HCT116 (cell line): ENCODE measurements at regions not wholly inside any gene's neighbourhood (a gene's known extent, or its start where the extent isn't known, plus 50 kb on each side); places are given as distances from the start of the nearest gene placed in this dataset.

Experiments
- ATAC-seq: fragments of 200-7000 bp; cut with Tn5 transposase; 2 replicates; pipeline ENCODE4 v1.9.1; 2020; ENCODE audit warnings: mild to moderate bottlenecking, moderate library complexity
- BruUV-seq: library from RNA; stranded (reverse); fragments of 400-500 nt; replicated peaks from 2 replicates; lab custom pipeline; 2021; lab: Mats Ljungman, UMichigan
- CTCF ChIA-PET: fragments of 300-600 bp; sonication (Branson Sonifier 250); formaldehyde crosslinking; loops from one replicate; lab custom pipeline; 2021; ENCODE audit warnings: antibody characterized with exemption; lab: Charles Lee
- POLR2A ChIA-PET: fragments of 300-600, 350-600 bp; sonication (Branson Sonifier 250); formaldehyde crosslinking; loops from one replicate; lab custom pipeline; 2021; ENCODE audit warnings: antibody characterized with exemption; lab: Charles Lee
- RAD21 ChIA-PET, 2 experiments: fragments of 300-600 bp; sonication (Branson Sonifier 250); formaldehyde crosslinking; loops; one replicate each; lab custom pipeline; 2023; ENCODE audit warnings: low total read pairs in 2 of 2; ENCODE audit not compliant: uncharacterized antibody in 2 of 2, unreplicated experiment in 2 of 2, low non-redundant PET in 1 of 2; lab: Charles Lee
- DNase-seq: peaks from one replicate; pipeline ENCODE4 v3.0.0-alpha.2; 2010; ENCODE audit warnings: low read depth, low spot score
- H2AFZ ChIP-seq: fragments of 200-600 bp; shearing (Covaris generic), sonication (generic); 2 replicates; pipeline ENCODE4 v1.6.1; 2017; ENCODE audit warnings: low read depth, mixed run types, mixed read lengths, antibody characterized with exemption, low read length; ENCODE audit not compliant: poor library complexity, severe bottlenecking
- H3K27ac ChIP-seq: 2 replicates; pipeline ENCODE4 v1.5.1; 2012; ENCODE audit warnings: low read depth, low read length
- H3K27me3 ChIP-seq: fragments of 200-600 bp; sonication (generic); 2 replicates; pipeline ENCODE4 v1.6.1; 2016; ENCODE audit warnings: mixed run types, low read length, mixed read lengths; ENCODE audit not compliant: insufficient read depth
- H3K36me3 ChIP-seq, 2 experiments: fragments of 200-500 bp in 1 of 2; fragments of 200-600 bp in 1 of 2; sonication (Bioruptor generic) in 1 of 2; sonication (generic) in 1 of 2; 2 replicates each; pipeline versions ENCODE4 v1.5.1 to v1.6.1; 2014 to 2016; ENCODE audit warnings: low read length in 2 of 2, inconsistent platforms in 1 of 2, mixed read lengths in 1 of 2, mixed run types in 1 of 2; ENCODE audit not compliant: insufficient read depth in 2 of 2, control insufficient read depth in 1 of 2
- H3K4me1 ChIP-seq, 2 experiments: fragments of 200-600 bp in 1 of 2; sonication (generic) in 1 of 2; 2 replicates each; pipeline versions ENCODE4 v1.5.1 to v1.6.1; 2012 to 2017; ENCODE audit warnings: low read length in 2 of 2, inconsistent platforms in 1 of 2, mild to moderate bottlenecking in 1 of 2, mixed read lengths in 1 of 2, mixed run types in 1 of 2, moderate library complexity in 1 of 2; ENCODE audit not compliant: insufficient read depth in 2 of 2, control insufficient read depth in 1 of 2
- H3K4me2 ChIP-seq: fragments of 200-600 bp; sonication (generic); 2 replicates; pipeline ENCODE4 v1.6.1; 2017; ENCODE audit warnings: mixed run types, low read length, mixed read lengths
- H3K4me3 ChIP-seq, 2 experiments: fragments of 200-600 bp in 1 of 2; sonication (generic) in 1 of 2; replicated peaks in 1 of 2; 2 replicates each; pipeline ENCODE4 v1.5.1; 2011 to 2016; ENCODE audit warnings: low read length in 2 of 2, control low read depth in 1 of 2, low read depth in 1 of 2, mild to moderate bottlenecking in 1 of 2, mixed read lengths in 1 of 2, mixed run types in 1 of 2
- H3K79me2 ChIP-seq: fragments of 200-600 bp; sonication (generic); 2 replicates; pipeline ENCODE4 v1.6.1; 2017; ENCODE audit warnings: mild to moderate bottlenecking, mixed run types, low read length, moderate library complexity, mixed read lengths; ENCODE audit not compliant: insufficient read depth
- H3K9ac ChIP-seq: fragments of 200-600 bp; sonication (generic); 2 replicates; pipeline ENCODE4 v1.6.1; 2016; ENCODE audit warnings: low read length, mixed read lengths
- H3K9me2 ChIP-seq: fragments of 200-600 bp; sonication (generic), shearing (Covaris generic); 2 replicates; pipeline ENCODE4 v1.6.1; 2017; ENCODE audit warnings: mixed run types, mild to moderate bottlenecking, moderate library complexity; ENCODE audit not compliant: insufficient read depth
- H3K9me3 ChIP-seq, 2 experiments: fragments of 200-500 bp in 1 of 2; fragments of 200-600 bp in 1 of 2; sonication (Bioruptor generic) in 1 of 2; sonication (generic) in 1 of 2; 2 replicates each; pipeline ENCODE4 v1.6.1; 2014 to 2017; ENCODE audit warnings: low read length in 2 of 2, mixed read lengths in 2 of 2, inconsistent platforms in 1 of 2, low read depth in 1 of 2, mild to moderate bottlenecking in 1 of 2, mixed run types in 1 of 2, moderate library complexity in 1 of 2; ENCODE audit not compliant: control insufficient read depth in 1 of 2, insufficient read depth in 1 of 2
- H4K20me1 ChIP-seq: fragments of 200-600 bp; sonication (generic), shearing (Covaris generic); 2 replicates; pipeline ENCODE4 v1.6.1; 2017; ENCODE audit warnings: mixed run types, mild to moderate bottlenecking, moderate library complexity; ENCODE audit not compliant: insufficient read depth
- CEBPB ChIP-seq: IDR thresholded peaks from 2 replicates; pipeline ENCODE4 v1.6.1; 2012; ENCODE audit warnings: low read depth
- EGR1 ChIP-seq: IDR thresholded peaks from 2 replicates; pipeline ENCODE4 v1.6.1; 2012; ENCODE audit warnings: low read depth
- JUND ChIP-seq: IDR thresholded peaks from 2 replicates; pipeline ENCODE4 v1.6.1; 2012
- POLR2A ChIP-seq: IDR thresholded peaks from 2 replicates; pipeline ENCODE4 v1.7.0; 2011; ENCODE audit warnings: borderline replicate concordance; ENCODE audit not compliant: insufficient read depth, insufficient read length; ENCODE audit errors: extremely low read depth
- REST ChIP-seq: IDR thresholded peaks from 2 replicates; pipeline ENCODE4 v1.6.1; 2012; ENCODE audit warnings: low read depth
- SIN3A ChIP-seq: IDR thresholded peaks from 2 replicates; pipeline ENCODE4 v1.6.1; 2012; ENCODE audit warnings: low read depth
- SP1 ChIP-seq: IDR thresholded peaks from 2 replicates; pipeline ENCODE4 v1.6.1; 2012; ENCODE audit warnings: low read depth
- SRF ChIP-seq: IDR thresholded peaks from 2 replicates; pipeline ENCODE4 v1.6.1; 2012; ENCODE audit warnings: low read depth
- TCF7L2 ChIP-seq: IDR thresholded peaks from 2 replicates; pipeline ENCODE4 v1.7.0; 2011; ENCODE audit warnings: borderline replicate concordance, inconsistent platforms; ENCODE audit not compliant: insufficient read depth, insufficient read length; ENCODE audit errors: extremely low read depth
- ZFX ChIP-seq: fragments of 450-650 bp; IDR thresholded peaks from 2 replicates; pipeline ENCODE4 v1.6.1; 2017
- intact Hi-C: fragments of 100-400 bp; cut with micrococcal nuclease; formaldehyde crosslinking; loops from 2 replicates; pipeline ENCODE4 v1.10.0; 2022
- TF ChIP-seq, protein P1 (sequence below): IDR thresholded peaks from 2 replicates; pipeline ENCODE4 v1.6.1; 2012
- TF ChIP-seq, protein P2 (sequence below): IDR thresholded peaks from 2 replicates; pipeline ENCODE4 v1.6.1; 2011; ENCODE audit warnings: mild to moderate bottlenecking, low read length, moderate library complexity; ENCODE audit not compliant: insufficient replicate concordance; ENCODE audit errors: extremely low read depth

- Histone ChIP-seq H3K9ac (no peak overlapping the region), H3K4me3 (no peak overlapping the region), H2AFZ (no peak overlapping the region), H3K27me3 (no peaks in the 10 kb centered on the region; the same call in 1 of the 2 replicates), H3K79me2 (no peaks in the 10 kb centered on the region), H3K4me2 (no peak overlapping the region), H3K27ac (no peak overlapping the region), H3K36me3 (no peaks in the 10 kb centered on the region), H4K20me1 (no peaks in the 10 kb centered on the region; the same call in 1 of the 2 replicates), H3K4me1 (no peaks in the 10 kb centered on the region), H3K9me3 (no peaks in the 10 kb centered on the region), H3K9me2 (no peaks in the 10 kb centered on the region)
- ATAC-seq (no peak), DNase-seq (no peak)
- ChIA-PET POLR2A (no interaction called here), CTCF (no interaction called here), RAD21 (no interaction called here)
- no TSS peak for BruUV-seq
- TF ChIP-seq JUND (no peak), POLR2A (no peak)
- intact Hi-C loops, result no loop called here
These were observed 199.0 kb downstream of the ETS1 start for GRCh38 chr11:128388206-128388815.

GRCh38 chr11:128379587-128380580 lies 207.5 kb downstream of the ETS1 start:
- DNase-seq, result no peak
- no peaks in the 10 kb centered on the region for H3K9me2 ChIP-seq
- H3K27ac ChIP-seq, result no peak overlapping the region
- H3K4me1 ChIP-seq, result no peaks in the 10 kb centered on the region
- H2AFZ ChIP-seq, result no peak overlapping the region
- H3K9ac ChIP-seq, result no peak overlapping the region
- BruUV-seq, result no TSS peak
- no peaks in the 10 kb centered on the region for H3K27me3 ChIP-seq
- POLR2A ChIA-PET, result no interaction called here
- RAD21 ChIA-PET, result no interaction called here
- CTCF ChIA-PET, result no interaction called here
- ATAC-seq, result no peak
- H4K20me1 ChIP-seq, result no peaks in the 10 kb centered on the region; the same call in 1 of the 2 replicates
- no peaks in the 10 kb centered on the region for H3K36me3 ChIP-seq
- no peaks in the 10 kb centered on the region; a peak in 1 of 4 replicates for H3K9me3 ChIP-seq
- H3K4me2 ChIP-seq, result no peak overlapping the region
- intact Hi-C loops, result no loop called here
- H3K4me3 ChIP-seq, result no peak overlapping the region
- no peaks in the 10 kb centered on the region for H3K79me2 ChIP-seq
- TF ChIP-seq REST (no peak), SRF (no peak), EGR1 (no peak), SIN3A (no peak), SP1 (no peak), ZFX (no peak), TCF7L2 (no peak), JUND (no peak), POLR2A (no peak), CEBPB (no peak)
- TF ChIP-seq, protein P1, sequence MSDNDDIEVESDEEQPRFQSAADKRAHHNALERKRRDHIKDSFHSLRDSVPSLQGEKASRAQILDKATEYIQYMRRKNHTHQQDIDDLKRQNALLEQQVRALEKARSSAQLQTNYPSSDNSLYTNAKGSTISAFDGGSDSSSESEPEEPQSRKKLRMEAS, result no peak
- TF ChIP-seq, protein P2, sequence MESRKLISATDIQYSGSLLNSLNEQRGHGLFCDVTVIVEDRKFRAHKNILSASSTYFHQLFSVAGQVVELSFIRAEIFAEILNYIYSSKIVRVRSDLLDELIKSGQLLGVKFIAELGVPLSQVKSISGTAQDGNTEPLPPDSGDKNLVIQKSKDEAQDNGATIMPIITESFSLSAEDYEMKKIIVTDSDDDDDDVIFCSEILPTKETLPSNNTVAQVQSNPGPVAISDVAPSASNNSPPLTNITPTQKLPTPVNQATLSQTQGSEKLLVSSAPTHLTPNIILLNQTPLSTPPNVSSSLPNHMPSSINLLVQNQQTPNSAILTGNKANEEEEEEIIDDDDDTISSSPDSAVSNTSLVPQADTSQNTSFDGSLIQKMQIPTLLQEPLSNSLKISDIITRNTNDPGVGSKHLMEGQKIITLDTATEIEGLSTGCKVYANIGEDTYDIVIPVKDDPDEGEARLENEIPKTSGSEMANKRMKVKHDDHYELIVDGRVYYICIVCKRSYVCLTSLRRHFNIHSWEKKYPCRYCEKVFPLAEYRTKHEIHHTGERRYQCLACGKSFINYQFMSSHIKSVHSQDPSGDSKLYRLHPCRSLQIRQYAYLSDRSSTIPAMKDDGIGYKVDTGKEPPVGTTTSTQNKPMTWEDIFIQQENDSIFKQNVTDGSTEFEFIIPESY, result no peak
